Ishikawa (cell line): ENCODE measurements at regions not wholly inside any gene's neighbourhood (a gene's known extent, or its start where the extent isn't known, plus 50 kb on each side); places are given as distances from the start of the nearest gene placed in this dataset.

Source experiments
- CEBPB ChIP-seq: IDR thresholded peaks from 2 replicates; pipeline ENCODE4 v1.6.1; 2012
- CREB1 ChIP-seq: IDR thresholded peaks from 2 replicates; pipeline ENCODE4 v1.6.1; 2012; ENCODE audit warnings: low read depth
- EGR1 ChIP-seq: IDR thresholded peaks from 2 replicates; pipeline ENCODE4 v1.6.1; 2012
- EP300 ChIP-seq: IDR thresholded peaks from 2 replicates; pipeline ENCODE4 v1.6.1; 2012; ENCODE audit warnings: borderline replicate concordance
- FOXM1 ChIP-seq: IDR thresholded peaks from 2 replicates; pipeline ENCODE4 v1.6.1; 2012; ENCODE audit warnings: low read depth, borderline replicate concordance
- MAX ChIP-seq: IDR thresholded peaks from 2 replicates; pipeline ENCODE4 v1.6.1; 2012
- NFIC ChIP-seq: IDR thresholded peaks from 2 replicates; pipeline ENCODE4 v1.6.1; 2012
- RAD21 ChIP-seq: IDR thresholded peaks from 2 replicates; pipeline ENCODE4 v1.6.1; 2012; ENCODE audit warnings: low read depth
- REST ChIP-seq: IDR thresholded peaks from 2 replicates; pipeline ENCODE4 v1.6.1; 2012; ENCODE audit warnings: low read depth, mild to moderate bottlenecking
- TAF1 ChIP-seq: IDR thresholded peaks from 2 replicates; pipeline ENCODE4 v1.6.1; 2012; ENCODE audit warnings: low read depth, mild to moderate bottlenecking
- TCF12 ChIP-seq: IDR thresholded peaks from 2 replicates; pipeline ENCODE4 v1.6.1; 2012; ENCODE audit warnings: low read depth
- TEAD4 ChIP-seq: IDR thresholded peaks from 2 replicates; pipeline ENCODE4 v1.6.1; 2012
- USF1 ChIP-seq: IDR thresholded peaks from 2 replicates; pipeline ENCODE4 v1.6.1; 2012
- YY1 ChIP-seq: IDR thresholded peaks from 2 replicates; pipeline ENCODE4 v1.6.1; 2012; ENCODE audit warnings: low read depth
- ZBTB7A ChIP-seq: IDR thresholded peaks from 2 replicates; pipeline ENCODE4 v1.6.1; 2012; ENCODE audit warnings: low read depth

- no peak for TF ChIP-seq EP300
- no peak for TF ChIP-seq TAF1
- TF ChIP-seq TEAD4, result no peak
- TF ChIP-seq USF1, result no peak
- TF ChIP-seq NFIC, result no peak
- no peak for TF ChIP-seq MAX
- TF ChIP-seq YY1, result no peak
- no peak for TF ChIP-seq ZBTB7A
- no peak for TF ChIP-seq REST
- no peak for TF ChIP-seq FOXM1
- no peak for TF ChIP-seq TCF12
Observed at GRCh38 chr2:12170121-12170520, 423.7 kb downstream of the LPIN1 start.

- no peak for TF ChIP-seq USF1
- peak; percentile 39 for TF ChIP-seq RAD21
Observed at GRCh38 chr2:12173271-12173942, 427.0 kb downstream of the LPIN1 start.

GRCh38 chr2:12173943-12174340 is 427.5 kb downstream of the LPIN1 start:
- TF ChIP-seq EP300, result no peak
- TF ChIP-seq CREB1, result no peak
- no peak for TF ChIP-seq REST
- no peak for TF ChIP-seq NFIC
- TF ChIP-seq TAF1, result no peak
- TF ChIP-seq CEBPB, result no peak
- TF ChIP-seq FOXM1, result no peak
- TF ChIP-seq ZBTB7A, result no peak
- no peak for TF ChIP-seq MAX
- no peak for TF ChIP-seq EGR1
- TF ChIP-seq TEAD4, result no peak
- TF ChIP-seq USF1, result no peak

- TF ChIP-seq CREB1, result no peak
- no peak for TF ChIP-seq EGR1
- no peak for TF ChIP-seq NFIC
- TF ChIP-seq TCF12, result no peak
- no peak for TF ChIP-seq YY1
- TF ChIP-seq REST, result no peak
- no peak for TF ChIP-seq CEBPB
- TF ChIP-seq TAF1, result no peak
- TF ChIP-seq EP300, result no peak
- no peak for TF ChIP-seq RAD21
- no peak for TF ChIP-seq MAX
- no peak for TF ChIP-seq FOXM1
- TF ChIP-seq ZBTB7A, result no peak
- TF ChIP-seq USF1, result no peak
- TF ChIP-seq TEAD4, result no peak
Observed at GRCh38 chr2:12175323-12175722, 428.9 kb downstream of the LPIN1 start.
